ENCODE measurements at regions not wholly inside any gene's neighbourhood (a gene's known extent, or its start where the extent isn't known, plus 50 kb on each side); places are given as distances from the start of the nearest gene placed in this dataset.

GRCh38 chr5:82596451-82596850 lies 318.3 kb upstream of the RPS23 start:
- Histone ChIP-seq H3K27ac (no peak overlapping the region), H3K27me3 (no peaks in the 10 kb centered on the region), H3K36me3 (replicated peaks in 1 of 2; ENCODE audit: insufficient read depth in 1 of 2, low read depth in 2 of 2) (no peaks in the 10 kb centered on the region), H3K4me3 (no peak overlapping the region), H3K9me3 (no peaks in the 10 kb centered on the region), H3K4me1 (peaks cover 5% of the 10 kb centered on the region)
- DNase-seq (no peak), ATAC-seq (no peak)
- intact Hi-C loops (cut with DNase I): no loop called here
- TF ChIP-seq, protein P1, sequence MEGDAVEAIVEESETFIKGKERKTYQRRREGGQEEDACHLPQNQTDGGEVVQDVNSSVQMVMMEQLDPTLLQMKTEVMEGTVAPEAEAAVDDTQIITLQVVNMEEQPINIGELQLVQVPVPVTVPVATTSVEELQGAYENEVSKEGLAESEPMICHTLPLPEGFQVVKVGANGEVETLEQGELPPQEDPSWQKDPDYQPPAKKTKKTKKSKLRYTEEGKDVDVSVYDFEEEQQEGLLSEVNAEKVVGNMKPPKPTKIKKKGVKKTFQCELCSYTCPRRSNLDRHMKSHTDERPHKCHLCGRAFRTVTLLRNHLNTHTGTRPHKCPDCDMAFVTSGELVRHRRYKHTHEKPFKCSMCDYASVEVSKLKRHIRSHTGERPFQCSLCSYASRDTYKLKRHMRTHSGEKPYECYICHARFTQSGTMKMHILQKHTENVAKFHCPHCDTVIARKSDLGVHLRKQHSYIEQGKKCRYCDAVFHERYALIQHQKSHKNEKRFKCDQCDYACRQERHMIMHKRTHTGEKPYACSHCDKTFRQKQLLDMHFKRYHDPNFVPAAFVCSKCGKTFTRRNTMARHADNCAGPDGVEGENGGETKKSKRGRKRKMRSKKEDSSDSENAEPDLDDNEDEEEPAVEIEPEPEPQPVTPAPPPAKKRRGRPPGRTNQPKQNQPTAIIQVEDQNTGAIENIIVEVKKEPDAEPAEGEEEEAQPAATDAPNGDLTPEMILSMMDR (IDR thresholded peaks at IDR 0.05): no peak
- TF ChIP-seq POLR2A (IDR thresholded peaks at IDR 0.05): no peak
- 84 to 94% methylated on average over 5 of the region's 5 CpGs for WGBS, 2 donors

GRCh38 chr5:82595113-82595512 lies 317.0 kb upstream of the RPS23 start:
- Histone ChIP-seq H3K4me1 (peaks cover 5% of the 10 kb centered on the region), H3K36me3 (replicated peaks in 1 of 2; ENCODE audit: insufficient read depth in 1 of 2, low read depth in 2 of 2) (no peaks in the 10 kb centered on the region)

DNA sequence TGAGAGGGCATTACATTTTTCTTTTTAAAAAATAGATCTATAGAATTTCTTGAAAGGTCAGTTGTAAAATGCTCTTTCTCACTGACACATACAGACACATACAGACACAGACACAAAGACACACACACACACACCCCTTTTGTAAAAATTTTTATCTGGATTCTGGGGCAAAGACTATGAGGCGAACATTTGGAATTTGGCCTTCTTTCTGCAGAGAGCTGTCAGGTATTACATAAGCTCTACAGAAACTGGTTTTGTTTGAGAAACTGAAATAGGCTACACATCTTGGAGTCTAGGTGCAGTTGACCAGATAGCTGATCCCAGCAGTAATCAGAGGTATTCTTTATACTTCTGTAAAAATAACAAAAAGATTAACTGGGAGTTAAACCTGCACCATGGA lies 315.9 kb upstream of the RPS23 start:
- Histone ChIP-seq H3K27me3 (no peaks in the 10 kb centered on the region), H3K36me3 (replicated peaks in 1 of 2; ENCODE audit: insufficient read depth in 1 of 2, low read depth in 2 of 2) (no peaks in the 10 kb centered on the region), H3K4me1 (peaks cover 8% of the 10 kb centered on the region), H3K9me3 (no peaks in the 10 kb centered on the region), H3K4me3 (no peak overlapping the region), H3K27ac (no peak overlapping the region)
- TF ChIP-seq, protein P1 (IDR thresholded peaks at IDR 0.05): no peak
- DNase-seq (no peak), ATAC-seq (no peak)
- intact Hi-C loops (cut with DNase I): no loop called here
- WGBS, 2 donors: 20 to 50% methylated on average over 1 of the region's 1 CpG

More at GRCh38 chr5:82595113-82595512, 317.0 kb upstream of the RPS23 start:
- WGBS, 2 donors: 41 to 43% methylated on average over 4 of the region's 4 CpGs
- ATAC-seq (peak; percentile 45), DNase-seq (peak in 3 of 4 donors; percentile 47 to 77 (median 62))
- H3K9me3 ChIP-seq: no peaks in the 10 kb centered on the region
- TF ChIP-seq POLR2A (IDR thresholded peaks at IDR 0.05): no peak
- TF ChIP-seq, protein P1 (IDR thresholded peaks at IDR 0.05): no peak
- H3K4me3 ChIP-seq: no peak overlapping the region
- H3K27ac ChIP-seq: peak overlapping the region in 1 of 4 donors; percentile 13
- no peaks in the 10 kb centered on the region for H3K27me3 ChIP-seq
- intact Hi-C loops (cut with DNase I): no loop called here

- no peak overlapping the region for H3K27ac ChIP-seq
- no peak for DNase-seq
- TF ChIP-seq, protein P1 (IDR thresholded peaks at IDR 0.05): no peak
- H3K4me3 ChIP-seq: no peak overlapping the region
- H3K9me3 ChIP-seq: no peaks in the 10 kb centered on the region
- no peak for ATAC-seq
- intact Hi-C loops (cut with DNase I): no loop called here
- WGBS, 2 donors: 84 to 96% methylated on average over 1 of the region's 1 CpG
- H3K27me3 ChIP-seq: no peaks in the 10 kb centered on the region
- no peaks in the 10 kb centered on the region for H3K36me3 ChIP-seq (replicated peaks in 1 of 2; ENCODE audit: insufficient read depth in 1 of 2, low read depth in 2 of 2)
- H3K4me1 ChIP-seq: peaks cover 14% of the 10 kb centered on the region
Observed at GRCh38 chr5:82593481-82593880, 315.3 kb upstream of the RPS23 start.

GRCh38 chr5:82591021-82591515 lies 312.9 kb upstream of the RPS23 start:
- Histone ChIP-seq H3K4me1 (peaks cover 22% of the 10 kb centered on the region), H3K4me3 (no peak overlapping the region), H3K9me3 (no peaks in the 10 kb centered on the region), H3K27me3 (no peaks in the 10 kb centered on the region), H3K36me3 (replicated peaks in 1 of 2; ENCODE audit: insufficient read depth in 1 of 2, low read depth in 2 of 2) (no peaks in the 10 kb centered on the region), H3K27ac (no peak overlapping the region)
- ATAC-seq (no peak), DNase-seq (no peak)
- intact Hi-C loops (cut with DNase I): no loop called here
- no peak for TF ChIP-seq POLR2A (IDR thresholded peaks at IDR 0.05)
- TF ChIP-seq, protein P1 (IDR thresholded peaks at IDR 0.05): no peak

All from body of pancreas (tissue), 4 donors.